ENCODE measurements at regions not wholly inside any gene's neighbourhood (a gene's known extent, or its start where the extent isn't known, plus 50 kb on each side); places are given as distances from the start of the nearest gene placed in this dataset.

DNA sequence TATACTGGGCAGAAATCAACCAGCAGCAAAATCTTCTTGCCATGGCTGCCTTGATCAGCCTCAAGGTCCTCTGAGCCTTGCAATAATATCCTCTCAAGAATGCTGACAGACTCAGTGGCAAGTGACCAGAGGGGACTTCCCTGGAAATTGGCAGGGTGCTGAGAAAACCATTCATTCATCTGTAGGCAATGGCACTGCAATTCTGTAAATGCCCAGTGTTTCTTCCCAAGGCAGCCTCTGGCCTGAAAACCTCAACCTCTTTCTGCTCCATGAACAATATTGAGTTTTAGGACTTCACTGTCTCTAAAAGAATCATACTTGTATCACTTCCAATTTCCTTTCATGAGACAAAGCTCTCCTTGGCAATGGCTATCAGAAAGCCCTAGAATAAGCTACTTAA is 754.3 kb upstream of the TENM3 start:
- H3K36me3 Mint-ChIP-seq (ENCODE audit: low read depth) = no peaks in the 10 kb centered on the region
- no peaks in the 10 kb centered on the region for H3K9me3 Mint-ChIP-seq
- intact Hi-C loops (cut with micrococcal nuclease) = no loop called here
- no peaks in the 10 kb centered on the region for H3K4me1 Mint-ChIP-seq (ENCODE audit: low read depth)
- H3K27me3 Mint-ChIP-seq (ENCODE audit: low read depth) = no peaks in the 10 kb centered on the region
- H3K27ac Mint-ChIP-seq = no peak overlapping the region
- no peak overlapping the region for H3K4me3 Mint-ChIP-seq (ENCODE audit: low read depth)
- no peak for DNase-seq (ENCODE audit: low spot score)

- Mint-ChIP-seq H3K4me1 (ENCODE audit: low read depth) (no peaks in the 10 kb centered on the region), H3K9me3 (peaks cover 6% of the 10 kb centered on the region), H3K36me3 (ENCODE audit: low read depth) (no peaks in the 10 kb centered on the region), H3K4me3 (ENCODE audit: low read depth) (no peak overlapping the region), H3K27ac (no peak overlapping the region), H3K27me3 (ENCODE audit: low read depth) (no peaks in the 10 kb centered on the region)
- no peak for DNase-seq (ENCODE audit: low spot score)
- intact Hi-C loops (cut with micrococcal nuclease) = no loop called here
These were observed 745.1 kb upstream of the TENM3 start for GRCh38 chr4:181498148-181498547.

GRCh38 chr4:181502611-181503010 is 740.6 kb upstream of the TENM3 start:
- peaks cover 6% of the 10 kb centered on the region for H3K9me3 Mint-ChIP-seq
- H3K36me3 Mint-ChIP-seq (ENCODE audit: low read depth) = no peaks in the 10 kb centered on the region
- intact Hi-C loops (cut with micrococcal nuclease) = no loop called here
- no peak overlapping the region for H3K27ac Mint-ChIP-seq
- no peak overlapping the region for H3K4me3 Mint-ChIP-seq (ENCODE audit: low read depth)
- H3K27me3 Mint-ChIP-seq (ENCODE audit: low read depth) = no peaks in the 10 kb centered on the region
- H3K4me1 Mint-ChIP-seq (ENCODE audit: low read depth) = no peaks in the 10 kb centered on the region
- DNase-seq (ENCODE audit: low spot score) = no peak

GRCh38 chr4:181503687-181504390 is 739.4 kb upstream of the TENM3 start:
- H3K27ac Mint-ChIP-seq = no peak overlapping the region
- intact Hi-C loops (cut with micrococcal nuclease) = no loop called here
- H3K9me3 Mint-ChIP-seq = peaks cover 6% of the 10 kb centered on the region
- H3K36me3 Mint-ChIP-seq (ENCODE audit: low read depth) = no peaks in the 10 kb centered on the region
- no peaks in the 10 kb centered on the region for H3K27me3 Mint-ChIP-seq (ENCODE audit: low read depth)
- no peak for DNase-seq (ENCODE audit: low spot score)
- H3K4me3 Mint-ChIP-seq (ENCODE audit: low read depth) = no peak overlapping the region
- H3K4me1 Mint-ChIP-seq (ENCODE audit: low read depth) = no peaks in the 10 kb centered on the region

- DNase-seq (ENCODE audit: low spot score) = no peak
- Mint-ChIP-seq H3K36me3 (ENCODE audit: low read depth) (no peaks in the 10 kb centered on the region), H3K4me3 (ENCODE audit: low read depth) (no peak overlapping the region), H3K27ac (no peak overlapping the region), H3K27me3 (ENCODE audit: low read depth) (no peaks in the 10 kb centered on the region), H3K4me1 (ENCODE audit: low read depth) (no peaks in the 10 kb centered on the region), H3K9me3 (no peaks in the 10 kb centered on the region)
- intact Hi-C loops (cut with micrococcal nuclease) = no loop called here
These were observed 738.3 kb upstream of the TENM3 start for GRCh38 chr4:181504924-181505323.

- Mint-ChIP-seq H3K36me3 (ENCODE audit: low read depth) (no peaks in the 10 kb centered on the region), H3K27me3 (ENCODE audit: low read depth) (no peaks in the 10 kb centered on the region), H3K4me3 (ENCODE audit: low read depth) (no peak overlapping the region), H3K4me1 (ENCODE audit: low read depth) (no peaks in the 10 kb centered on the region), H3K9me3 (no peaks in the 10 kb centered on the region), H3K27ac (no peak overlapping the region)
- no peak for DNase-seq (ENCODE audit: low spot score)
- intact Hi-C loops (cut with micrococcal nuclease) = no loop called here
These were observed 735.9 kb upstream of the TENM3 start for GRCh38 chr4:181507180-181507835.

GRCh38 chr4:181507938-181508337 is 735.3 kb upstream of the TENM3 start:
- Mint-ChIP-seq H3K27me3 (ENCODE audit: low read depth) (no peaks in the 10 kb centered on the region), H3K27ac (no peak overlapping the region), H3K4me3 (ENCODE audit: low read depth) (no peak overlapping the region), H3K4me1 (ENCODE audit: low read depth) (no peaks in the 10 kb centered on the region), H3K36me3 (ENCODE audit: low read depth) (no peaks in the 10 kb centered on the region), H3K9me3 (no peaks in the 10 kb centered on the region)
- intact Hi-C loops (cut with micrococcal nuclease) = no loop called here
- no peak for DNase-seq (ENCODE audit: low spot score)

DNA sequence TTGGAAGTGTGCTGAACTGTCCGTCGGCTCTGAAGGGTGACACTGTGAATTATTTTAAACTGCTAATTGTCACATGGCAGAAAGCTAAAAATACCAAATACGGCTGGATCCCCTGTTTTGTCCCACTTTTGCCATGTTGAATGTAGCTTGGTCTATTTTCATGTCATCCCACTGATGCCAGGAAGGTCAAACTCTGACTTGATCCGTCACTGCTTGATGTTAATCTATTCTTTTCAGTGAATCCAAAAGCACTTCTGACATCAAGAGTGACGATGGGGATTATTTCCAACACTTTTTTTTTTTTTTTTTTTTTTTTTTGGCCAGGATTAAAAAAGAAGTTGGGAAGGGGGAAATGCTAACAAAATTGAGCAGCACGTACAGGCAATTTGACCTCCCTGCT is 734.6 kb upstream of the TENM3 start:
- Mint-ChIP-seq H3K27ac (no peak overlapping the region), H3K27me3 (ENCODE audit: low read depth) (no peaks in the 10 kb centered on the region), H3K36me3 (ENCODE audit: low read depth) (no peaks in the 10 kb centered on the region), H3K4me3 (ENCODE audit: low read depth) (no peak overlapping the region), H3K9me3 (no peaks in the 10 kb centered on the region), H3K4me1 (ENCODE audit: low read depth) (no peaks in the 10 kb centered on the region)
- no peak for DNase-seq (ENCODE audit: low spot score)
- intact Hi-C loops (cut with micrococcal nuclease) = no loop called here

GRCh38 chr4:181509073-181509472 is 734.1 kb upstream of the TENM3 start:
- Mint-ChIP-seq H3K27ac (no peak overlapping the region), H3K36me3 (ENCODE audit: low read depth) (no peaks in the 10 kb centered on the region), H3K9me3 (no peaks in the 10 kb centered on the region), H3K4me1 (ENCODE audit: low read depth) (no peaks in the 10 kb centered on the region), H3K27me3 (ENCODE audit: low read depth) (no peaks in the 10 kb centered on the region), H3K4me3 (ENCODE audit: low read depth) (no peak overlapping the region)
- intact Hi-C loops (cut with micrococcal nuclease) = no loop called here
- no peak for DNase-seq (ENCODE audit: low spot score)

DNA sequence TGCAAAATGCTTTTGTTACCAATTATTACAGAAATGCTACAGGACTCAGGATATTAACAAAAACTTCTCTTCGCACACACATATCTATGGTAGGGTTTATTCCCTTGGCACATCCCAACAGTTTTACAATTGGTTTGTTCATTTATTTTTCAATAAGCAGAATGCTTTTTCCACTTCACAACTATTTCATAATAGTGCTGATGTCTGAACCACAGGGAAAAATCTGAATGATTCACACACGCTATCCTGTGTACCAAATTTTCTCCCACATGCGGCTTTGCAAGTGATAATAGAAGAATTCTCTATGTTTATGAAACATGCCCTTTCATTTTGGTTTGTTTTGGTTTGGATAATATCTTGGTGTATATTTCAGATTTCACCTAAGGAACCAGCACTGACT is 725.7 kb upstream of the TENM3 start:
- H3K4me1 Mint-ChIP-seq (ENCODE audit: low read depth) = no peaks in the 10 kb centered on the region
- no peak for DNase-seq (ENCODE audit: low spot score)
- H3K36me3 Mint-ChIP-seq (ENCODE audit: low read depth) = no peaks in the 10 kb centered on the region
- no peak overlapping the region for H3K27ac Mint-ChIP-seq
- H3K9me3 Mint-ChIP-seq = no peaks in the 10 kb centered on the region
- H3K4me3 Mint-ChIP-seq (ENCODE audit: low read depth) = no peak overlapping the region
- H3K27me3 Mint-ChIP-seq (ENCODE audit: low read depth) = no peaks in the 10 kb centered on the region
- intact Hi-C loops (cut with micrococcal nuclease) = no loop called here

DNA sequence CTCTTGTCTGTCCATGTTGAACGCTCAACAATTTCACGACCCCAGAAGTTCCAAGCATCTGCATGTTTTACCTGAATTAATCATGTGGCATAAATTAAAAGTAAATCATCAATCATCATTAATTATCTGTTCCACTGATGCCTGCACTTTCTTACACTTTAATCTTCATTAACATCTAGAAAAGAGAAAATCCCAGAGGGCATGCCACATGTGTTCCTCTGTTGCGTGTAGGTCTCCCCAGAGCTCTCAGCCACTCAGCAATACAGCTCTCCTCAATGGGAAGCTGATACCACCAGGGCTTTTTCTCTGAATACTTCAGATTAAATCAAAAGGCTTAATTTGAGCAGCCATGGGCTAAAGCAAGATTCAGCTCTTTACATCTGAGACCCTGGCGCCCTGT is 722.4 kb upstream of the TENM3 start:
- Mint-ChIP-seq H3K27me3 (ENCODE audit: low read depth) (no peaks in the 10 kb centered on the region), H3K9me3 (no peaks in the 10 kb centered on the region), H3K4me1 (ENCODE audit: low read depth) (no peaks in the 10 kb centered on the region), H3K4me3 (ENCODE audit: low read depth) (no peak overlapping the region), H3K27ac (no peak overlapping the region), H3K36me3 (ENCODE audit: low read depth) (no peaks in the 10 kb centered on the region)
- intact Hi-C loops (cut with micrococcal nuclease) = loop anchor here (10.0 kb wide), 1 partner anchor 856 kb away; no protein-coding TSS in a partner anchor
- no peak for DNase-seq (ENCODE audit: low spot score)

DNA sequence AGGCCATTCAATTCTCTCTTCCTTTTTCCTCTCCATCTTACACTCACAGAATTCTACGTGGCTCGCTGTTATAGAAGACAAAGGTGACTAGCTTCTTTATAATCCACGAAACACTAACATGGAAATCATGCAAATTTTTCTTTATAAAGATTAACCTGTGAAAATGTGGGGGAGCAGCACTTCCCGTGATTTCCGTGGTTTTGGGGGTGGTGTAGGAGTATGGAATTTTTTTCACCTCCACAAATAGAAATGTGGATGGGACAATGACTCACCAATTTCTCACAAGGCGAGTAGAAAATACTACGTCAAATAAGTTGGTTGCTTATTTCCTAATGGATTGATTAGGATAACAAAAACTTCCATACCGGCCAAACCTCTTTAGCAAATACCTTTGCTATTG is 719.2 kb upstream of the TENM3 start:
- Mint-ChIP-seq H3K9me3 (no peaks in the 10 kb centered on the region), H3K27ac (no peak overlapping the region), H3K4me1 (ENCODE audit: low read depth) (no peaks in the 10 kb centered on the region), H3K36me3 (ENCODE audit: low read depth) (no peaks in the 10 kb centered on the region), H3K27me3 (ENCODE audit: low read depth) (no peaks in the 10 kb centered on the region), H3K4me3 (ENCODE audit: low read depth) (no peak overlapping the region)
- intact Hi-C loops (cut with micrococcal nuclease) = loop anchor here (10.0 kb wide), 1 partner anchor 859 kb away; no protein-coding TSS in a partner anchor
- DNase-seq (ENCODE audit: low spot score) = no peak

DNA sequence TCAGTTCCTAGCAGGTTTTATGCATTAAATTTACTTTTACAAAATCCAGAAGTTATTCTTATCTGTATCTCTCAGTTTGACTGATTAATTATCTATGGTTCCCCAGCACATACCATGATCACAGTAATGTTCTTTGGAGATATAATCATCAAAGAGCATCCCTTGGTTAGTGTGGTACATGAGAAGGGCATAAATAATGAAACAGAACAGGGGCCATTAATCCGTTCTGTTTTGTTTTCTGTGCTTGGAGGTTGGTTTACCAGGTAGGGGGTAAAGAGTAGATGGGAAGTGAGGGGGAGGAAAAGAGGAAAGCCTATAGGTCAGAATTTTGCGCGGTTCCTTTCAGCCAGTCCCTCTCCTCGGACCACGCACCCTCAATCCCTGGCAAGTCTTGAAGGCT is 718.7 kb upstream of the TENM3 start:
- no peaks in the 10 kb centered on the region for H3K9me3 Mint-ChIP-seq
- no peak for DNase-seq (ENCODE audit: low spot score)
- intact Hi-C loops (cut with micrococcal nuclease) = loop anchor here (10.0 kb wide), 1 partner anchor 860 kb away; no protein-coding TSS in a partner anchor
- H3K27me3 Mint-ChIP-seq (ENCODE audit: low read depth) = no peaks in the 10 kb centered on the region
- no peak overlapping the region for H3K4me3 Mint-ChIP-seq (ENCODE audit: low read depth)
- no peak overlapping the region for H3K27ac Mint-ChIP-seq
- no peaks in the 10 kb centered on the region for H3K36me3 Mint-ChIP-seq (ENCODE audit: low read depth)
- no peaks in the 10 kb centered on the region for H3K4me1 Mint-ChIP-seq (ENCODE audit: low read depth)

All from activated T-helper 2 cell treated with anti-CD3 and anti-CD28 coated beads, Interferon-gamma antibody, Interleukin-2, Interleukin-4, amounts not matched to agents 10 μg/mL and 5 μg/mL and 100 μg/mL, durations not matched to agents 14 hours and 24 hours and 36 hours (primary cell).